Central memory CD8-positive, alpha-beta T cell (primary cell): ENCODE measurements at regions not wholly inside any gene's neighbourhood (a gene's known extent, or its start where the extent isn't known, plus 50 kb on each side); places are given as distances from the start of the nearest gene placed in this dataset.

ENCODE experiments used
- ATAC-seq: fragments of 150-1000 bp; cut with Tn5 transposase; replicated peaks from 2 replicates; pipeline ENCODE4 v1.10.0; 2022; ENCODE audit warnings: mild to moderate bottlenecking, moderate FRiP score, moderate number of reproducible peaks; ENCODE audit not compliant: poor library complexity, severe bottlenecking; ENCODE audit errors: extremely low read depth
- DNase-seq, 2 donors: peaks; one replicate each; pipeline ENCODE4 v3.0.0; 2021; ENCODE audit warnings: low spot score in 2 of 2
- H3K27ac Mint-ChIP-seq: one replicate; pipeline ENCODE4 v1.8.0; 2022; ENCODE audit warnings: low read depth, mild to moderate bottlenecking, moderate library complexity, mixed read lengths
- H3K27me3 Mint-ChIP-seq: one replicate; pipeline ENCODE4 v1.8.0; 2022; ENCODE audit warnings: mixed read lengths
- H3K36me3 Mint-ChIP-seq: one replicate; pipeline ENCODE4 v1.8.0; 2022; ENCODE audit warnings: mild to moderate bottlenecking, moderate library complexity, mixed read lengths; ENCODE audit not compliant: insufficient read depth
- H3K4me1 Mint-ChIP-seq: one replicate; pipeline ENCODE4 v1.8.0; 2022; ENCODE audit warnings: mixed read lengths
- H3K4me3 Mint-ChIP-seq: one replicate; pipeline ENCODE4 v1.8.0; 2022; ENCODE audit warnings: mild to moderate bottlenecking, moderate library complexity, mixed read lengths
- H3K9me3 Mint-ChIP-seq: one replicate; pipeline ENCODE4 v1.8.0; 2022; ENCODE audit warnings: mixed read lengths

DNA sequence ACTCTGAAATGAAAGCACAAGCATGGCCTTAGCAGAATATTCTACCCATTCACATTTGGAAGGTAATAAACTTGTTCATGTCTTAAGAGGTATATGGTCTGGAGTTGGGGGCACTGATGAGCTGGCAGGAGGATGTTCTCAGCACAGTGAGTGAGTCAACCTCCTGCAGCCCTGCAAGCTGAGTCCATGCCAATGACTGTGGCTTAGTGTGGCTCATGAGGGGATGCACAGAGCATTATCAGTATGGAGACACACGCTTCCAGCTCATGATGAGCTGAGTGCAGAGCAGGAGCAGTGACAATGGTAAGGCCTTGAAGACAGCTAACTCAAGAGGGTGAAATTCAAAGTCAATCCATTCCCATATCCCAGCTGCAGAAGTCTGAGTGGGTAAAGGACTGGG is 102.3 kb downstream of the TNFSF18 start:
- no peaks in the 10 kb centered on the region for H3K9me3 Mint-ChIP-seq
- ATAC-seq = no peak
- DNase-seq = no peak
- H3K4me1 Mint-ChIP-seq = peaks cover 5% of the 10 kb centered on the region
- no peak overlapping the region for H3K4me3 Mint-ChIP-seq
- H3K27me3 Mint-ChIP-seq = no peaks in the 10 kb centered on the region
- no peaks in the 10 kb centered on the region for H3K36me3 Mint-ChIP-seq
- H3K27ac Mint-ChIP-seq = no peak overlapping the region

DNA sequence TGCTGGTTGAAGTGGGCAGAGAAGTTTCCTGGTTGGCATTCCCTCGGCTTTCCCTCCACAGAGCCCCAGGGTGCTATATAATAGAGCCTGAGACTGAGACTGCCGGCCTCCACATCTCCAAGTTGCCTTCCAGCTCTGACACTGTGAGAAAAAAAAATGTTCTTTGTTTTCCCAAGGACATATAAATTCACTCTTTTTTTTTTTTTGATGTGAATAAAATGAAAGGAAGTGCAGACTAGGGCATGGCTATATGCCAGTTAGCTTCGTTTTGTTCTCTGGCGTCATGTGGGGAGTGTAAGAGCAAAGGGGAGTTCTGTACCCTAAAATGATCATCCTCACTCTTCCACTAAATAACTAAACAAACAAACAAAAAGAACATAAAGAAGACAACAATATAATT is 101.6 kb downstream of the TNFSF18 start:
- Mint-ChIP-seq H3K27ac (no peak overlapping the region), H3K9me3 (no peaks in the 10 kb centered on the region), H3K4me3 (no peak overlapping the region), H3K36me3 (no peaks in the 10 kb centered on the region), H3K27me3 (no peaks in the 10 kb centered on the region), H3K4me1 (peaks cover 5% of the 10 kb centered on the region)
- ATAC-seq = no peak
- no peak for DNase-seq

DNA sequence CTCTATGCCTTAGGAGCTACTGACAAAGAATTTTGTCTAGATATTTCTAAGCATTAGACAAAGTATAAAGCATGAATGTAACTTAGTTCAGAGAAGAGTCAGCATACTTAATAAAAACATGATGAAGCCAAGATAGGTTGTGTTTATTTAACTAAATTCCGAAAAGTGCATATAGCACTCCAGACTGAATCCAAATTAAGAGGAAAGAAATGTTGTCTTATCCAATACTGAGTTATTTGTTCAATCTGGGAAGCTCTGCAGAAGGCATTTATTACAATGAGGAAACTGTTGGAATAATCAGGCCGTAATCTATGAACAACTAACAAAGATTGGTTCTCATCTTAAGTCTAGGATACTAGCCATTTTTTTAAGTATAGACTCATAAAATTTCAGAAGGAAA is 100.2 kb downstream of the TNFSF18 start:
- no peak overlapping the region for H3K4me3 Mint-ChIP-seq
- DNase-seq (no peak), ATAC-seq (no peak)
- no peaks in the 10 kb centered on the region for H3K36me3 Mint-ChIP-seq
- H3K27me3 Mint-ChIP-seq = no peaks in the 10 kb centered on the region
- H3K27ac Mint-ChIP-seq = no peak overlapping the region
- peaks cover 5% of the 10 kb centered on the region for H3K4me1 Mint-ChIP-seq
- H3K9me3 Mint-ChIP-seq = no peaks in the 10 kb centered on the region

DNA sequence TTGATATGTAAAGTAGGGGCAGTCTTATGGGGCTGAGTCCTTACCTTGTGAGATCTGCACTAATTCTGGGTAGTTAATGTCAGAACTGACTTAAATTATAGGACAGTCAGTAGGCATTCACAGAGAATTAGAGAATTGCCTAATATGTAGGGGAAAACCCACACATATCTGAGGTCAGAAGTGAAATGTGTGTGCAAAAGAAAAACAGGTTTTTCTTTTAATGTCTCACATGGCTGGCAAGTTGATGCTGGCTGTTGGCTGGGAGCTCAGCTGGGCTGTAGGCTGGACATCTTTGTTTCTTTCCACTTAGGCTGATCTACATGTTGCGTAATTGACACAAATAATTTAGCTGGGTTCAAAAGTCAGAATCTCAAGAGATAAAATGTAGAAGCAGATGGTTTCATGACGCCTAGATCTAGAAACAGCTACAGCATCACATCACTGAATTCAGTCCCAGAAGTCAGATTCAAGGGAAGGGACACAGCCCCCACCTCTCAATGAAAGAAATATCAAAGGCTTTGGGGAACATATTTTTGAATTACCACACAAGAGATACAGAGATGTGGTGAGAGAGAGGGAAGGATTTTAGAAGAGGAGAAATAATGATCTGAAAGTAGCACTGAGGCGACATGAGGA is 98.9 kb downstream of the TNFSF18 start:
- H3K27me3 Mint-ChIP-seq = no peaks in the 10 kb centered on the region
- peaks cover 5% of the 10 kb centered on the region for H3K4me1 Mint-ChIP-seq
- H3K4me3 Mint-ChIP-seq = no peak overlapping the region
- ATAC-seq = no peak
- H3K27ac Mint-ChIP-seq = no peak overlapping the region
- no peaks in the 10 kb centered on the region for H3K9me3 Mint-ChIP-seq
- DNase-seq = no peak
- no peaks in the 10 kb centered on the region for H3K36me3 Mint-ChIP-seq

DNA sequence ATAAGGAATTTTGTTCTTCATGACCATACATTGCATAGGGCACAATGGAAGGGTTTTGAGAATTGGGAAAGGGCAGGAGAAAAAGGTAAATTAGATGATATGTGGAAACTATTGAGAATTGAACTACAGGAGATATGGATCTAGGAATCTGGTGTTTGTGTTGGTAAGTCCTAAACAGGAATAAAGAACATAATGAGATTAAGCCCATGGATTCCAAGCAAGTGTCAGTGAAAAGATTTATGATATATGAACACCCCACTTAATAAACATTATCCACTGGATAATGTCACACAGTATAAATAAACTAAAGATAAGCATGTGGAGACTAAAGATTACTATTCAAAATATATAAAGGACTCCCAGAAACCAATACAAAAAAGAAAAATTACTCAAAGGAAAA is 98.2 kb downstream of the TNFSF18 start:
- DNase-seq = no peak
- ATAC-seq = no peak
- Mint-ChIP-seq H3K27ac (no peak overlapping the region), H3K9me3 (no peaks in the 10 kb centered on the region), H3K27me3 (no peaks in the 10 kb centered on the region), H3K4me1 (no peaks in the 10 kb centered on the region), H3K36me3 (no peaks in the 10 kb centered on the region), H3K4me3 (no peak overlapping the region)

DNA sequence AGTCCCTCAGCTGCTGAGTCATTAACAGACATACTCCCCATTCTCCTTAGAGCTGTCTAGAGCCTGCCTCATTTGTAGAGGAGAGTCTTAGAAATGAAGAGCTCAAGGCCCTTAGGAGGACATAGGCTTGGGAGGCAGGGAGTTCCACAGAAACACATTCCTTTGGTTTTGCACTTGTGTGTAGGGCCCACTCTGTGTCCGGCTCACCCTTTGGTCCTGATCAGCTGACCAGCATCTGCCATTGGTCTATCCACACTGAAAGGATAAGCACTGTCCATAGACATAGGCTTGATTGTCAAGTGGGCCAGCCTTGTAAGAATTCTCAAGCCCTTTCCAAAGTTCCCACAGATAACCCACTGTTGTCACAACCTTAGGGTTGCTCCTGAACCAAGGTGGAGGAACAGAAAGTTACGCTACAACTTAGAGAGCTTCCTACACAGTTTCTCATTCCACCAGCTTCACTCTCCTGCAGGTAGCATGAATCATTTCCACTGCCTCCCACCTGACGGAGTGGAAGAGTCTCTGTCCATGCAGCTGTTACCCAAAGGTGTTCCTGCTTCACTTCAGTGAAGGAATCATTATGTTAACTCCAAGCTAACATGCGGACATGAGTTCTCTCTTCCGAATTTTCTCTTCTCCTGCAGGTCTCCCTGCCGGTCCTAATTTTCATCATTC is 96.1 kb downstream of the TNFSF18 start:
- Mint-ChIP-seq H3K4me1 (no peaks in the 10 kb centered on the region), H3K9me3 (no peaks in the 10 kb centered on the region), H3K4me3 (no peak overlapping the region), H3K27me3 (no peaks in the 10 kb centered on the region), H3K27ac (no peak overlapping the region), H3K36me3 (no peaks in the 10 kb centered on the region)
- DNase-seq = no peak
- no peak for ATAC-seq

DNA sequence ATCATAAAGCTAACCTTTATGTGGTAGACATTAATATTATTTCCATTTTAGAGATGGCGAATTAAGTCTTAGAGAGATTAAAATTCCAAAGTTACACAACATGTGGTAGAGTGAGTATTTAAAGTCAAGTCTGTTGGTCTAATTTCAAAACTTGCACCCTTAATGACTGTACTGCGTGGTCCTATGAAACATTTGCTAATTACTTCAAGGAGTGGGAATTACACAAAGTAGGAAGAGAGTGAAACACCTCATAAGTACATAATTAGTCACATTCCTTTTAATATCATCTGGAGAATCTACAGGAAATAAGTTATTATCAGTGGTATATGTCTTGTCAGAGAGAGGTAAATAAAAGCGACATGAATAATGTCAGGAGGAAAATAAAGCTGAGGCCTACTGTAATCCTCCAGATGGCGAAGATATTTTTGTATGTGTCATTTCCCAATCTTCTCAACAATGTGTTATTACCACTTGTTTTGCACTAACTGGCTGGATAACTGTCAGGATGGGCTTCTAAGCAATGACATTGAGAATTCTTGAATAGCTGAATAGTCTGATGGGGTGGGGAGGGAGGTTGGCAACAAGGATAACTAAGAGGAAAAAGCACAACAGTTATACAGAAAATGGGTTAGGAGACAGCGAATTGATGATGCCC is 95.5 kb downstream of the TNFSF18 start:
- Mint-ChIP-seq H3K27me3 (no peaks in the 10 kb centered on the region), H3K9me3 (no peaks in the 10 kb centered on the region), H3K4me1 (no peaks in the 10 kb centered on the region), H3K4me3 (no peak overlapping the region), H3K27ac (no peak overlapping the region), H3K36me3 (no peaks in the 10 kb centered on the region)
- ATAC-seq (no peak), DNase-seq (no peak)

DNA sequence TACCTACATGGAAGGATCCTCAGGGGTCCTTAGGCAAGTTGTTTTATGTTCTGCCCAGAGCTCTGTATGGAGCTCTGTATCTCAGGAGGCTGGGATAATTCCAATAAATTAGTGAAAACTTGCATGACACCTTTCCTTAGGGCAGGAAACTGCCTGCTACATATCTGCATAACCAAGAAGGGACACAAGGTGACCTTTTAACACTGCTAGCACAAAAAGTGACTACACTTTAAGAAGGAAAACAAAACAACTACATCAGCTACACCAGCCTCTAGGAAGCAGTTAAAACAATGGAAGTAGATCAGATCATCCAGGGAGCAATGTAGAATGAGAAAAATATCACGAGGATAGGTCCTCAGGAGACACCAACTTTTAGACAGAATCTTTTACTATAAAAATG is 93.9 kb downstream of the TNFSF18 start:
- DNase-seq (no peak), ATAC-seq (no peak)
- Mint-ChIP-seq H3K4me1 (no peaks in the 10 kb centered on the region), H3K4me3 (no peak overlapping the region), H3K36me3 (no peaks in the 10 kb centered on the region), H3K27me3 (no peaks in the 10 kb centered on the region), H3K27ac (no peak overlapping the region), H3K9me3 (no peaks in the 10 kb centered on the region)

DNA sequence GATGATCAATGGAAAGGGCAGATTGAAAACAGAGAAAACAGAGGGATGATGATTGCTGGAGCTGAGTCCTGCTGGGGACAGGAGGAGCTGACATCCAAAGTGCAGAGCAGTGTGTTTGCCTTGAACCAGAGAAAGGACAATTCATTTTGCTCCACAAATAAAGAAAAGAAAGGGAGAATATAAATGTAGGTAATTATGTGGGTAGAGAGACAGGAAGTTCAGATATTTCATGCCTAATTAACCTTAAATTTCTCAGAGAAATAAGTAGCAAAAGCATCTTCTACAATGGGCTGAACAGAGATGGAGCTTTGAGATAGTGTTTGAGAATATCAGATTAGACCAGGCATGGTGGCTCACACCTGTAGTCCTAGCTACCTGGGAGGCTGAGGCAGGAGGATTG is 93.2 kb downstream of the TNFSF18 start:
- H3K9me3 Mint-ChIP-seq = no peaks in the 10 kb centered on the region
- no peaks in the 10 kb centered on the region for H3K36me3 Mint-ChIP-seq
- DNase-seq = no peak
- H3K27me3 Mint-ChIP-seq = no peaks in the 10 kb centered on the region
- no peaks in the 10 kb centered on the region for H3K4me1 Mint-ChIP-seq
- no peak overlapping the region for H3K27ac Mint-ChIP-seq
- H3K4me3 Mint-ChIP-seq = no peak overlapping the region
- ATAC-seq = no peak

DNA sequence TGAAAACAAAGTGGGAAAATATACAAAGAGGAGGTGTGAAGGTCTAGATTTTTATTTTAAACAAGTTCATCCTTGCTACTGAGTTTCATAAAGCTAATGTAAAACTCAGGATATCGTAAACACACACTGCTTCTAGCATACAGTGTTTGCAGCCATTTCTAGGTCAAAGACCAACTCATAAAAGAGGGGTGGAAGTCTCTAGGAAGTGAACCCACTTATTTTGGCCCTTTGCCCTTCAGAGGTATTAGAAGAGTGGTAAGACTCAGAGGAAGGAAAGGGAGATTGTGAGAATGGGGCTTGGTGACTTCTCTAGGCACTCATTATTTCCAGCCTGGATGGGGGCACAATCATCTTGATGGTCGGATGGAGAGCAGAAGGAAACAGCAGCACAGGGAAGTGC is 91.2 kb downstream of the TNFSF18 start:
- no peak for ATAC-seq
- H3K36me3 Mint-ChIP-seq = no peaks in the 10 kb centered on the region
- no peaks in the 10 kb centered on the region for H3K4me1 Mint-ChIP-seq
- no peaks in the 10 kb centered on the region for H3K27me3 Mint-ChIP-seq
- no peak overlapping the region for H3K4me3 Mint-ChIP-seq
- H3K9me3 Mint-ChIP-seq = no peaks in the 10 kb centered on the region
- H3K27ac Mint-ChIP-seq = no peak overlapping the region
- no peak for DNase-seq

DNA sequence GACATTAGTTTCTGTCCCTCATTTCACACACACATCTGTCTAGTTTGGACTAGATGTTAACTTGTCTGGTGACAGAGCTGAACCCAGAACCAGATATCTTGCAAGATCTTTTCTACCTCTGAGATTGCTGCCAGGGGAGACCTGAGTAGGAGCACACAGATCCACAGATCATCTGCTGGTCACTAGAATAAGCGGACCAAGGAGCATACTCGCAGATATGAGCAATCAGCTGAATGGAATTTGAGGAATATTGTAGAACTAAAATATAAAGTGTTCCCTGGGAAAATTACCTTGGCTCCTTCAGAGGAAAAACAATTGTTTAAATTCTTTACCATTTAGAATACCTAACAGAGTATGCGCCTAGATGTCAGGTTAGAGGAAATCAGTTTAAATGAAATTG is 90.7 kb downstream of the TNFSF18 start:
- Mint-ChIP-seq H3K27ac (no peak overlapping the region), H3K4me1 (no peaks in the 10 kb centered on the region), H3K27me3 (no peaks in the 10 kb centered on the region)

DNA sequence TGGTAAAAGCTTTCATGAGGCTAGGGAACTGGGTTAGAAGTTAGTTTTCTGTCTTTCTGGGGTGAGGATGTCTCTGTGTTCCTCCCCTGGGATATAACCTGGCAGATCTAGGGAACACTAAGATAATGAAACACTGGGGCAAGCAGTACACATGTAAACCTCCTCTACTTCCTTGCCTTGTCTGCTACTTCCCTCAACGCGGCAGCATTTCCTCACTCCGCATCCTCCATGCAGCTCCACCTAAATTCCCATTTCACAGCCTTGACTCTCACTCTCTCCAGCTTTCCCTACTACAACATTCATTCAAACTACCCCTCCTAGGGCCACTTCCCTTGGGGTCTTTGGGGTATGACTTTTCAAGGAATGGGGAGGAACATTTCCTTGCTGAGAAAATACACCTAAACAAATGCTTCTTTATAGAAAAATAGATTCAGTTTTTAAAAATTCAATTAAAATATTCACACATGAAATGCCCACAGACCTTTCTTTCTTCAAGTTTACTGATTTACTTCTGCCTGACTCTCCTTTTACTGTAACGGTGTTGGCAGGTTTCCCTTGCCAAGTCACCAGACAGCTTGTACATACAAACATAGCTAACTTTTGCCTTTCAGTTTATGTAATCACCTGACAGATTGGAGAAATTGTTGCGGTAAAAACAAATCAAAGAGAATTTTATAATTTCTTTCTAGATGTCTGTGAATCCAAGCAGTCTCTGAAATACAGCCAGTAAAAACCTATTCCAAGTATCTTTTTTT is 90.1 kb downstream of the TNFSF18 start:
- ATAC-seq = no peak
- no peak overlapping the region for H3K27ac Mint-ChIP-seq
- no peak overlapping the region for H3K4me3 Mint-ChIP-seq
- no peaks in the 10 kb centered on the region for H3K9me3 Mint-ChIP-seq
- DNase-seq = no peak
- no peaks in the 10 kb centered on the region for H3K4me1 Mint-ChIP-seq
- no peaks in the 10 kb centered on the region for H3K27me3 Mint-ChIP-seq
- no peaks in the 10 kb centered on the region for H3K36me3 Mint-ChIP-seq

More for the DNA sequence above, 90.7 kb downstream of the TNFSF18 start:
- Mint-ChIP-seq H3K4me3 (no peak overlapping the region), H3K9me3 (no peaks in the 10 kb centered on the region), H3K36me3 (no peaks in the 10 kb centered on the region)
- DNase-seq = no peak
- ATAC-seq = no peak

DNA sequence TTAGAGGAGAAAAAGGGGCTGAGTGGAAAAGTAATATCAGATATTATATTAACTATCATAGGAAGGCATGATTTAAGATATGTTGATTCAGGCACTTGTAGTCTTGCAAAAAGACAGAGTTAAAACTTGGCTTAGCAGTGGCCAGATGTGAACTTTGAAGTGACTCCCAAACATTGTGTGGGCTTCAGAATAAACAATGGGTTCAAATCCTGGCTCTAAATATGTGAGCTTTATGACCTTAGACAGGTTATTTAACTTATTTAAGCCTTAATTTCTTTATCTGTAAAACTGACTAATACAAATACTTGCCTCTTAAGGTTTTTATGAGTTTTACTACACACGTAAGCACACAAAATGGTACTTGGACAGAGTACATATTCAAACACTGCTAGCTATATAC is 85.9 kb downstream of the TNFSF18 start:
- Mint-ChIP-seq H3K27me3 (no peaks in the 10 kb centered on the region), H3K9me3 (no peaks in the 10 kb centered on the region), H3K27ac (no peak overlapping the region), H3K4me3 (no peak overlapping the region), H3K4me1 (no peaks in the 10 kb centered on the region), H3K36me3 (peaks cover 2% of the 10 kb centered on the region)
- DNase-seq (no peak), ATAC-seq (no peak)
